ENCODE measurements at regions not wholly inside any gene's neighbourhood (a gene's known extent, or its start where the extent isn't known, plus 50 kb on each side); places are given as distances from the start of the nearest gene placed in this dataset.
"Not testable (repeated sequence)": the region's sequence is repeated elsewhere in the genome, so short reads cannot be mapped to it uniquely, and the experiment has no call there.

DNA sequence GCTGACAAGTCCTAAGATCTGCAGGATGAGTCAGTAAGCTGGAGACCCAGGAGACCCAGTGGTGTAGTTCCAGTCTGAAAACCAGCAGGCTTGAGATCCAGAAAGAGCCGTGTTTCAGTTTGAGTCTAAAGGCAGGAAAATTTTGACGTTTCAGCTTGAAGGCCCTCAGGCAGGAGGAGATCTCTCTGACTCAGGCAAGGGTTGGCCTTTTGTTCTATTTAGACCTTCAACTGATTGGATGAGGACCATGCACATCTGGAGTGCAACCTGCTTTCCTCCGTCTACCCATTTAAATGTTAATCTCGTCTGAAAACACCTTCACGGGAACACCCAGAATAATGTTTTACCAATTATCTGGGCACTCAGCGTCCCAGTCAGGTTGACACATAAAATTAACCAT, 69.5 kb downstream of the NPIPA7 start:
- intact Hi-C loops (cut with DNase I; ENCODE audit: low total_unique reads); H3K4me3 ChIP-seq; H3K27me3 ChIP-seq; H3K4me1 ChIP-seq; H3K36me3 ChIP-seq; H3K9me3 ChIP-seq; H3K27ac ChIP-seq; DNase-seq: not testable (repeated sequence)

DNA sequence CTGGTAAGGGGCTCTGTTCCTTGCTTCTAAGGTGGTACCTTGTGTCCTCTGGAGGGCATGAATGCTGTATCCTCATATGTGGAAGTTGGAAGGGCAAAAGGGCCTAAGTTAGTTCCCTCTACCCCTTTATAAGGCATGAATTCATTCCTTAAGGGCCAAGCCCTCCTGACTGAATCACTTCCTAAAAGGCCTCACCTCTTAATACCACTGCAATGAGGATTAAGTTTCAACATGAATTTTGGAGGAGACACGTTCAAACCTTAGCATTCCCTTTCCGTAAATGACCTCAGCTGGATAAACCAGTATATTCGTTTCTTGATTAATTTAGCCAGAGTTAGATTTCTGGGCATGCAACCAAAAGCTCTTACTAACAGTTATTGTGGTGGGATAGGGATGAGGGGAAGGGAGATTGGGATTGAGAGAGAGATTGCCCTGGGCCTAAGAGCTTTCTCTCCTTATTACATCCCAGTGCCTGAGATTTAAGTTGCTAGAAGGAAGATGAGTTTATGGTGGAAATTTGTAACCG, 70.8 kb downstream of the NPIPA7 start:
- H3K27me3 ChIP-seq; H3K36me3 ChIP-seq; intact Hi-C loops (cut with DNase I; ENCODE audit: low total_unique reads); H3K9me3 ChIP-seq; H3K4me1 ChIP-seq; DNase-seq; H3K4me3 ChIP-seq; H3K27ac ChIP-seq: not testable (repeated sequence)

DNA sequence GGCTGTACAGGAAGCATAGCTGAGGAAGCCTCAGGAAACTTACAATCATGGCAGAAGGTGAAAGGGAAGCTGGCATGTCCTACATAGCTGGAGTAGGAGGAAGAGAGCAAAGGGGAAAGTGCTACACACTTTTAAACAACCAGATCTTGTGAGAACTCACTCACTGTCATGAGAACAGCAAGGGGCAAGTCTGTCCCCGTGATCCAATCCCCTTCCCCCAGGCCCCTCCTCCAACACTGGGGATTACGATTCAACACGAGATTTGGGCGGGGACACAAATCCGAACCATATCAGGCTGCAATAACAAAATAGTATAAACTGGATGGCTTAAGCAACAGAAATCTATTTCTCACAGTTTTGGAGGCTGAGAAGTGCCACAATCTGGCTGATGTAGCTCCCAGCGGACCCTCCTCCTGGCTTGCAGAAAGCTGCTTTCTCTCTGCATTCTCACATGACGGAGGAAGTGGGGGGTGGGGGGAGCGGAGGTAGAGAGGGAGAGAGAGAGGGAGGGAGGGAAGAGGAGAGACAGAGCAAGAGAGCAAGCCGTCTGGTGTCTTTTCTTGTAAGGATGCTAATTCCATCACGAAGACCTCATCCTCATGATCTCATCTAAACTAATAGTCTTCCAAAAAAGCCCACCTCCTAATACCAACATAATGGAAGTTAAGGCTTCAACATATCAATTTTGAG, 72.9 kb downstream of the NPIPA7 start:
- intact Hi-C loops (cut with DNase I; ENCODE audit: low total_unique reads); H3K4me1 ChIP-seq; H3K27ac ChIP-seq; H3K9me3 ChIP-seq; H3K4me3 ChIP-seq; DNase-seq; H3K36me3 ChIP-seq; H3K27me3 ChIP-seq: not testable (repeated sequence)

DNA sequence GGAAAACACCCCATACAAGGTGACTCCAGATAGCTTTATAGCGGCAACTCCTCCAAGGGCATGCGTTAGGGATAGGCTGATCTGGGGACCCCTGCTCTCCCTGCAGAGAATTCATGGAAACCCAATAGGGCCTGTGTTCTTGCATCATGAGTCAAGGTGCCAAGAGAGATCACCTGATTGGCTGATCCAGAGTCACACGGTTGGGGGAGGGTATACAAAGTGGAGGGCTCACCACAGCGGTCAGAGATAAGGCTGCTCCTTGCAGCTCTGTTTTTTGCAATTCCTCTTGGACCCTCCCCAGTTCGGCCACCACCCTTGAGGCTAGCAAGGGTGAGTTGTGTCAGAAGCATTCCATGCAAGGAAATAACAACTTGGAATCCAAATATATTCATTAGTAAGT, 79.6 kb downstream of the NPIPA7 start:
- H3K27me3 ChIP-seq; H3K4me1 ChIP-seq; intact Hi-C loops (cut with DNase I; ENCODE audit: low total_unique reads); H3K4me3 ChIP-seq; H3K9me3 ChIP-seq; H3K27ac ChIP-seq; H3K36me3 ChIP-seq; DNase-seq: not testable (repeated sequence)

GRCh38 chr16:16463792-16464191, 84.9 kb downstream of the NPIPA7 start:
- H3K36me3 ChIP-seq; H3K4me3 ChIP-seq; DNase-seq; H3K27me3 ChIP-seq; H3K27ac ChIP-seq; H3K9me3 ChIP-seq; H3K4me1 ChIP-seq; intact Hi-C loops (cut with DNase I; ENCODE audit: low total_unique reads): not testable (repeated sequence)

- H3K27me3 ChIP-seq; H3K36me3 ChIP-seq; DNase-seq; H3K27ac ChIP-seq; H3K9me3 ChIP-seq; intact Hi-C loops (cut with DNase I; ENCODE audit: low total_unique reads); H3K4me3 ChIP-seq; H3K4me1 ChIP-seq: not testable (repeated sequence)
These were observed 110.0 kb downstream of the NPIPA7 start for GRCh38 chr16:16488919-16489318.

GRCh38 chr16:16489466-16489865, 110.5 kb downstream of the NPIPA7 start:
- H3K27me3 ChIP-seq; H3K4me1 ChIP-seq; H3K4me3 ChIP-seq; H3K27ac ChIP-seq; H3K9me3 ChIP-seq; DNase-seq; intact Hi-C loops (cut with DNase I; ENCODE audit: low total_unique reads); H3K36me3 ChIP-seq: not testable (repeated sequence)

DNA sequence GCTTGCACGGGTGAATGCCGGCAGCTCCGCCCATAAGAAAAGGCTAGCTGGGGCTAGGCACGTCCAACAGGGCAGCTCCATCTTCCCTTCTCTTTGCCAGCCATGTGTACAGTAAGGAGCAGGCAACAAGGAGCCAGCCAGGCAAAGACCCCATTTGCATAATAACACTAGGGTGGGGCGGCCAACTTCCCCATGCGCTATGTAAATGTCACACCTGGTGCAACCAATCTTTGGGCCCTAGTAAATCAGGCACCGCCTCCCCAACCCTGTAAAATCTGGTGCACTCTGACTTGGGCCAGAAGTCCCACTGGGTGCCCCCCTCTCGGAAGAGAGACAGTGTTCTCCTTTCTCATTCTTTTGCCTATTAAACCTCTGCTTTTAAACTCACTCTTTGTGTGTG, 115.2 kb downstream of the NPIPA7 start:
- H3K27me3 ChIP-seq; H3K4me3 ChIP-seq; DNase-seq; intact Hi-C loops (cut with DNase I; ENCODE audit: low total_unique reads); H3K9me3 ChIP-seq; H3K4me1 ChIP-seq; H3K36me3 ChIP-seq; H3K27ac ChIP-seq: not testable (repeated sequence)

GRCh38 chr16:16494998-16495397, 116.1 kb downstream of the NPIPA7 start:
- H3K4me3 ChIP-seq; DNase-seq; H3K27ac ChIP-seq; H3K36me3 ChIP-seq; H3K9me3 ChIP-seq; intact Hi-C loops (cut with DNase I; ENCODE audit: low total_unique reads); H3K27me3 ChIP-seq; H3K4me1 ChIP-seq: not testable (repeated sequence)

DNA sequence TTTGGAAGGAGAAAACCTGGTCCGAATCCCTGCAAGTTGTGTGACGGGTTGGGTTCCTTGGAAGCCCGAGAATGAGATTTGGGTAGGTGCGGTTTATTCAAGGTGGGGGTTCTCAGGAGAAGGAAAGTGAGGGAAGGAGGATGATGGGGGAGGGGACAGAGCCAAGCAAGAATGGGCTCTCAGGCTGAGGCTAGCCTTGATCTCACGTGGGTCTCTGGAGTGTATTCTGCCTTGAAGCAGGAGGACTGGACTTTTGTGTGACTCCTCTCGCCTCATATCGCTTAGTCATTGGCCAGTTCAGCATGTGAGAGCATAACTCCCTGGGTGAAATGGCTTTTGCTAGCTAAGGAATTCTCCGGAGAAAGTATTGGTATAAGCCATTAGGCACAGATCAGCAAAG, 120.9 kb downstream of the NPIPA7 start:
- H3K4me1 ChIP-seq; intact Hi-C loops (cut with DNase I; ENCODE audit: low total_unique reads); H3K36me3 ChIP-seq: not testable (repeated sequence)

DNA sequence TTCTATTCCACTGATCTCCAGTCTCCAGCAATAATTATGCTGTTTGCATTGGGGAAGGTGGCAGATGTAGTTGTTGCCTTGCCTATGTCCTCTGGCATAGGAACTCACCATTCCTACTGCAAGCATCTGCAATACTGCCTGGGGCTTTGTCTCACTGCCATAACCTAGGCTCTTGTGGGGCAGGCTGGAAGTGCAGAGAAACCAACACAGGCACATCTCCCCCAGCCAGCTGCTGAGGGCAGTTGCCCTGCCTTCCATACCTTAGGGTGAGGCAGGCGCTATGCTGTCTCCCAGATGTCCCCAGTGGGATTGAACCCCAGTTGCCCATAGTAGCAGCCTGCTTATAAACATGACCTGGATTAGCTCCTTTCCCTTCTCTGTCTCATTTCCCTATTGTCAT, 128.1 kb downstream of the NPIPA7 start:
- DNase-seq; H3K9me3 ChIP-seq; H3K27ac ChIP-seq; intact Hi-C loops (cut with DNase I; ENCODE audit: low total_unique reads); H3K4me1 ChIP-seq; H3K36me3 ChIP-seq; H3K4me3 ChIP-seq; H3K27me3 ChIP-seq: not testable (repeated sequence)

More for the DNA sequence above, 120.9 kb downstream of the NPIPA7 start:
- H3K27ac ChIP-seq, H3K4me3 ChIP-seq, H3K9me3 ChIP-seq, DNase-seq, H3K27me3 ChIP-seq: not testable (repeated sequence)

DNA sequence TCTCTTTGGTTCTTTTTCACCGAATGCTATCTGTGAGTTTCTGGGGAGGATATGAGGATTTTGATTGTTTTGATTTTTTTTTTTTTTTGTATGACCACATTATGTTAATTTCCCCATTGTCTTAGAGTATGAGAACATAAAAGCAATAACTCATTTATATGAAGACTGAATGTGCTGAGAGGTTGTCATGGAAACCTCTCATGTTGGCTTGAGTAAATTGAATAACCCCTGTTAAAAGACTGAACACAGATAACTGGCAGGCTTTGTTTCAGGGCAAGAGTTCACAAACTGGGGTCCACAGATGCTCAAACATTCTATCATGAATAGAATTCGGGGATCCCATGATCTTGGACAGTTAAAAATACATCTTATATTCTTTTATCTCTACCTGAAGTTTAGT, 129.4 kb downstream of the NPIPA7 start:
- H3K36me3 ChIP-seq; intact Hi-C loops (cut with DNase I; ENCODE audit: low total_unique reads); H3K27ac ChIP-seq; H3K9me3 ChIP-seq; H3K4me1 ChIP-seq; DNase-seq; H3K27me3 ChIP-seq; H3K4me3 ChIP-seq: not testable (repeated sequence)

DNA sequence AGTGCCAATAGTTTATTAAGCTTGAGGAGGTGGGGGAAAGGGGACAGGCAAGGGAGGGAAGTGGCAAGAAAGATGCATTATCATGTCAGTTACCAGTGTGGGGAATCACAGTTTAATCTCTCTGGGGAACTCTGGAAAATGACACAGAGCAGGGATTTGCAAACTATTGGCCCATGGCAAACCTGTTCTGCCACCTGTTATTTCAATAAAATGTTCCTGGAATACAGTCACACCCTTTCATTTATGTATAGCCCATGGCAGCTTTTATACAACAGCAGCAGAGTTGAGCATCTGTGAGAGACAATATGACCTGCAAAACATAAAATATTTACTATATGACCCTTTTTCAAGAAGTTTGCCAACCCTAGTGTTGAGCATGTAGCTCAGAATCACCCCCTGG, 140.5 kb downstream of the NPIPA7 start:
- DNase-seq; H3K36me3 ChIP-seq; intact Hi-C loops (cut with DNase I; ENCODE audit: low total_unique reads); H3K4me1 ChIP-seq; H3K9me3 ChIP-seq; H3K4me3 ChIP-seq; H3K27ac ChIP-seq; H3K27me3 ChIP-seq: not testable (repeated sequence)

DNA sequence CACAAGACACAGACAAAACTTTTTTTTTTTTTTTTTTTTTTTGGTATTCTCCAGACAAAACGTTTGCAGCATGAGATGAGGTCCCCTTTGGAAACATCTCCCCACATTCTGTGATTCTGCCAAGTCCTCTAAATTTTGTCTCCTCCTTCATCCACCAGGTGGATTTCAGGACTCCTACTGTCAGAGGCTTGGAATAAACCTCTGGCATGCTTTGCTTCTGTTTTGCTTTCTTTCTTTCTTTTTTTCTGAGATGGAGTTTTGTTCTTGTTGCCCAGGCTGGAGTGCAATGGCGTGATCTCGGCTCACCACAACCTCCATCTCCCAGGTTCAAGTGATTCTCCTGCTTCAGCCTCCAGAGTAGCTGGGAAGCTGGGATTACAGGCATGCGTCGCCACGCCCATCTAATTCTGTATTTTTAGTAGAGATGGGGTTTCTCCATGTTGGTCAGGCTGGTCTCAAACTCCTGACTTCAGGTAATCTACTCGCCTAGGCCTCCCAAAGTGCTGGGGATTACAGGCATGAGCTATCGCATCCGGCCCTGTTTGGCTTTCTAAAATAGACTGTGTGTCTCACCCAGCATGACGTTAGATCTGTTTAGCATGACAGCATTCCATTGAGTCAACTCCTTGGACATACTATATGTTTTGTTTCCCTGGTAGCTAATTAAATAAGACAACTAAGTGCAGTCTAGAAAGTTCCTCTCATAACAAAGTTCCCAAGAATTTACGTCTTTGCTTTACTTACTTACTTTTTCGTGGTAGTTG, 142.5 kb downstream of the NPIPA7 start:
- intact Hi-C loops (cut with DNase I; ENCODE audit: low total_unique reads); H3K36me3 ChIP-seq; H3K9me3 ChIP-seq; H3K4me3 ChIP-seq; H3K4me1 ChIP-seq; H3K27me3 ChIP-seq; H3K27ac ChIP-seq; DNase-seq: not testable (repeated sequence)
